Mononuclear cell (primary cell): ENCODE measurements at regions not wholly inside any gene's neighbourhood (a gene's known extent, or its start where the extent isn't known, plus 50 kb on each side); places are given as distances from the start of the nearest gene placed in this dataset.

Experiments used
- H3K27me3 ChIP-seq: 2 replicates; pipeline ENCODE4 v1.6.0; 2011; ENCODE audit warnings: low read length, control low read depth; ENCODE audit not compliant: insufficient read depth
- H3K4me1 ChIP-seq: 2 replicates; pipeline ENCODE4 v1.5.1; 2011; ENCODE audit warnings: mild to moderate bottlenecking, low read length, control low read depth; ENCODE audit not compliant: insufficient read depth
- H3K4me3 ChIP-seq: 2 replicates; pipeline ENCODE4 v1.5.1; 2011; ENCODE audit warnings: mild to moderate bottlenecking, low read length, moderate library complexity
- H3K9me3 ChIP-seq: 2 replicates; pipeline ENCODE4 v1.5.1; 2011; ENCODE audit warnings: low read depth, mild to moderate bottlenecking, control low read depth, low read length

GRCh38 chr15:46394463-46394862 lies 759.6 kb downstream of the SQOR start:
- Histone ChIP-seq H3K9me3 (no peaks in the 10 kb centered on the region), H3K27me3 (no peaks in the 10 kb centered on the region), H3K4me3 (no peak overlapping the region), H3K4me1 (no peaks in the 10 kb centered on the region)

GRCh38 chr15:46408312-46408711 lies 773.5 kb downstream of the SQOR start:
- H3K4me1 ChIP-seq: no peaks in the 10 kb centered on the region
- H3K27me3 ChIP-seq: no peaks in the 10 kb centered on the region
- no peaks in the 10 kb centered on the region for H3K9me3 ChIP-seq
- no peak overlapping the region for H3K4me3 ChIP-seq

- H3K4me1 ChIP-seq: no peaks in the 10 kb centered on the region
- no peaks in the 10 kb centered on the region for H3K9me3 ChIP-seq
- no peak overlapping the region for H3K4me3 ChIP-seq
- no peaks in the 10 kb centered on the region for H3K27me3 ChIP-seq
Measured at GRCh38 chr15:46409841-46410301, 775.0 kb downstream of the SQOR start.

GRCh38 chr15:46410705-46411104 lies 775.9 kb downstream of the SQOR start:
- no peaks in the 10 kb centered on the region for H3K27me3 ChIP-seq
- H3K4me3 ChIP-seq: no peak overlapping the region
- no peaks in the 10 kb centered on the region for H3K4me1 ChIP-seq
- no peaks in the 10 kb centered on the region for H3K9me3 ChIP-seq

- Histone ChIP-seq H3K4me1 (no peaks in the 10 kb centered on the region), H3K4me3 (no peak overlapping the region)
Measured at GRCh38 chr15:46411900-46412299, 777.1 kb downstream of the SQOR start.

DNA sequence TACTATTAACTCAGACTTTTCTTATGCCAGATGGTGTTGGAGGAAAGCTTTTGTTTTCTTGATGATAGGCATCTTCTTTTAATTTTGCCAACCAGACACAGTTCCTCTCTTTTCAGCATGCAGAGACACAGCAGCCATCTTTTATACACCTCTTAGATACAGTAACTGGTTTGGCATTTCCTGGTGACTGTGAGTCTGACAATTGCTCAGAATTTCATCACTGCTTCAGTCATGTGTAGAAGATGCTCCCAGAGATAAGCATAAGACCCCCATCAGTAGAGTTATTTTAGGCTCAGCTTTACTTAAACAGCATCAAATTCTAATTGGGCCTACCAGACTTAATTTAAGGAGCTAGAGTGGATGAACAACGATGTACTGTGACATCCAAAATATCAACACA lies 779.0 kb downstream of the SQOR start:
- H3K4me3 ChIP-seq: no peak overlapping the region
- no peaks in the 10 kb centered on the region for H3K9me3 ChIP-seq
- no peaks in the 10 kb centered on the region for H3K4me1 ChIP-seq
- H3K27me3 ChIP-seq: no peaks in the 10 kb centered on the region

More at GRCh38 chr15:46411900-46412299, 777.1 kb downstream of the SQOR start:
- Histone ChIP-seq H3K27me3 (no peaks in the 10 kb centered on the region), H3K9me3 (no peaks in the 10 kb centered on the region)

GRCh38 chr15:46416544-46416943 lies 781.7 kb downstream of the SQOR start:
- Histone ChIP-seq H3K4me1 (no peaks in the 10 kb centered on the region), H3K9me3 (no peaks in the 10 kb centered on the region), H3K27me3 (no peaks in the 10 kb centered on the region), H3K4me3 (no peak overlapping the region)

DNA sequence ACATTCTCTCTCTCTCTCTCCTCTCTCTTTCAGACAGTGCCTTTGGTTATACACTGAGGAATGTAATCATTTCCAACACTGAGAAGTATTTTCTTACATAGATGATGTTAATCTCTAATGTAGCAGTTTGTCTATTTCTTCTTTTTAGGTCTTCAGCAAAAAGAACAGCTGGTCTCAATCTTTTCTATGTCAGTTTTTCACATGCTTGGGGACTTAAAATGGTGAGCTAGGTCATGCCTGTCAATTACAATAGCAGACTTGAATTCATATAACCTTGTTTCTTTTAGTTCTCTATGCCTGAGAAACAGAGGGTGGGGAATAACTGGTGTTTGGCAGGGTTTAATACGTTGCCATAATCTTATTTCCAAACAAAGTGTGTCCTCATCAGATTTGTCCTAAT lies 786.2 kb downstream of the SQOR start:
- Histone ChIP-seq H3K4me1 (no peaks in the 10 kb centered on the region), H3K27me3 (no peaks in the 10 kb centered on the region), H3K9me3 (no peaks in the 10 kb centered on the region), H3K4me3 (no peak overlapping the region)

DNA sequence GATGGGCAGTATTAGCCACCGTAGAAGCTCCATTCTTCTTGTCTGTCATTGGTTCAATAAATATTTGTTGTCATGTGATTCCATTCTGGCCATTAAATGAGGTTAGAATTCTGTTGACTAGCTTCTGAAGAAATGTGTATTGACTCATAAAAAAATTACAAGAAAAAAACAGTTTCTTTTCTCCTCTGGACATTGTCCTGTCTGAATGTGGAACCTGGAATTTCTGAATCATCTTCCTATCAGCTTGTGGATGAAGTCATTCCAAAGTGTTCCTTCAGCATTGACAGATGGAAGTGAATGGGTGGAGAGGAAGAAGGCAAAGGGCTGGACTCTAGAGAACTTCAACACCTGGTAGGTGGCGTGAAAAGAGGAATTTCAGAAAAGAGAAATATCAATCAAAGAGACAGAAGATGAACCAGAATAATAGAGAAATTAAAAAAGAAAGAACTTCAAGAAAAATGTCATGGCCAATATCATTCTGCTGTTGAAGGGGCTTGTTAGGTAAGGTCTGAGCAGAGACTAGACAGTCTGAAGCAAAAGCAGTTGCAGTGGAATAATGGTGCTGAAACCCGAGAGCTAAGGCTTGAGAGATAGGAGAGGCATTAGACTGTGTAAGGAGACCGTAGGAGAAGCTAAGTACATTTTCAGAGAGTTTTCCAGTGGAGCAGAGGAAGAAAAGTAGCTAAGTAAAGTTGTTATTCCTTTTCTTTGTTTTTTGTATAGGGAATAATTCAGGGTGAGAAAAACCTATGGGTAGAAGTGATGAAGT lies 806.6 kb downstream of the SQOR start:
- H3K4me1 ChIP-seq: no peaks in the 10 kb centered on the region
- no peaks in the 10 kb centered on the region for H3K27me3 ChIP-seq
- H3K4me3 ChIP-seq: no peak overlapping the region
- H3K9me3 ChIP-seq: peaks cover 16% of the 10 kb centered on the region

- Histone ChIP-seq H3K4me1 (no peaks in the 10 kb centered on the region), H3K27me3 (no peaks in the 10 kb centered on the region), H3K4me3 (no peak overlapping the region), H3K9me3 (peaks cover 16% of the 10 kb centered on the region)
Measured at GRCh38 chr15:46442184-46442583, 807.4 kb downstream of the SQOR start.

- no peak overlapping the region for H3K4me3 ChIP-seq
- H3K9me3 ChIP-seq: peaks cover 16% of the 10 kb centered on the region
- no peaks in the 10 kb centered on the region for H3K4me1 ChIP-seq
- H3K27me3 ChIP-seq: no peaks in the 10 kb centered on the region
Measured at GRCh38 chr15:46442901-46443590, 808.2 kb downstream of the SQOR start.

DNA sequence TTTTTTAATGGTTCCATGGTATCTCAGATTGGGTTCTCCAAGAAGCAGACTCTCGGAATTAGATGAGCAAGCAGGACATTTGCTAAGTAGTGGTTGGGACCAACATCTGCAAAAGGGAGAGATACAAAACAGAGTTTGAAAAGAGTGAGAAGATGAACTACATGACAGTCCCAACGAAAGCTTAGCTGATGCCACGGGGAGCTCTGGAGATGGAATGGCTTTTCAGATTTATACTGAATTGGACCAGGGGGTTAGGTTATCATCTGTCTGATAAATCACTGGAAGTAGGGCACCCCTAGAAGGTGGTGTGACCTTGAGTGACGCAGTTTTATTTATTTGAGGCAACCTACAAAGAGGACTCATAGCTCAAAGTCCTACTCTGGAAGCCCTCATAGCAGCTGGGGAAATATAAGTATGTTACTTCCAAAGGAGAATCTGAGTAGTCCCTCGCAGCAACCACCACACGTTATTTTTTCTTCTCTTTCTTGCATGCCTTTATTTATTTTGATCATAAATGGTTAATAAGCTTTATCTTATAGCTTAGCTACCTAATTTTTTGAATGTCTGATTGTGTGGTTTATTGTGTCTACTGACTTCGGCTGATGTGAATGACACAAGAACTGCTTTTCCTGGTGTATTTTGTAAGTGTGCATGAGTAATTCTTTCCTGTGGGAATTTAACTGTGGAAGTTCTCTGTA lies 815.4 kb downstream of the SQOR start:
- no peaks in the 10 kb centered on the region for H3K4me1 ChIP-seq
- peaks cover 8% of the 10 kb centered on the region for H3K9me3 ChIP-seq
- no peak overlapping the region for H3K4me3 ChIP-seq
- H3K27me3 ChIP-seq: no peaks in the 10 kb centered on the region

- no peaks in the 10 kb centered on the region for H3K27me3 ChIP-seq
- H3K9me3 ChIP-seq: peaks cover 2% of the 10 kb centered on the region
- no peaks in the 10 kb centered on the region for H3K4me1 ChIP-seq
- no peak overlapping the region for H3K4me3 ChIP-seq
Measured at GRCh38 chr15:46450810-46451182, 816.0 kb downstream of the SQOR start.

DNA sequence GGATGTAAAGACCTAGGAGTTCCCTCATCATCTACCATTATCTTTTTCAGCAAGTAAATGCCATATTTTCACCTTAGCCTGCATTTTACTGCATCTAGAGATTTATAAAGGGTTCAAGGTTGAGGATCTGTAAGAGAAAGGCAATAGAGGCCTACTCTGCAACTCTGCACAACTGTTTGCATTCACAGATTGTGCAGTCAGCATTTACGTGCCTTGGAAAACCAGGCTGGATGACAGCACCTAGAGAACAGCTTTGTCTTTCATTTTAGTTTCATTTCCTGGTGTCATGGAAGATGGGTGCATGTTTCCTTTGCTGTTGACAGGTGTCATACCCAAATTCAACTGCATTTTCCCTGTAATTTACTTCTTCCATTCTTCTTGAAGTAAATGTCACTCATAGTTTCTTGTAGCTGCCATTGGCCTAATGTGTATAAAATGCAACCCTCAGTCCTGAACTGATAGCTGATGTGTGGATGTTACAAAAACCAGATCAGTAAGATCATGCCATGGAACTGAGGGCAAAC lies 817.5 kb downstream of the SQOR start:
- H3K9me3 ChIP-seq: no peaks in the 10 kb centered on the region
- no peaks in the 10 kb centered on the region for H3K27me3 ChIP-seq
- no peak overlapping the region for H3K4me3 ChIP-seq
- no peaks in the 10 kb centered on the region for H3K4me1 ChIP-seq

- no peaks in the 10 kb centered on the region for H3K9me3 ChIP-seq
- H3K27me3 ChIP-seq: no peaks in the 10 kb centered on the region
- H3K4me1 ChIP-seq: no peaks in the 10 kb centered on the region
- H3K4me3 ChIP-seq: no peak overlapping the region
Measured at GRCh38 chr15:46456456-46456855, 821.6 kb downstream of the SQOR start.
